Spleen (tissue), 7 donors: ENCODE measurements at regions not wholly inside any gene's neighbourhood (a gene's known extent, or its start where the extent isn't known, plus 50 kb on each side); places are given as distances from the start of the nearest gene placed in this dataset.

Experiments
- CTCF ChIP-seq, 11 experiments: fragments of 200-600 bp in 7 of 11; fragments of 450-650 bp in 4 of 11; sonication (generic) in 4 of 11; IDR thresholded peaks in 8 of 11; conservative IDR thresholded peaks in 3 of 11; 1 replicate in 7 of 11; 2 replicates in 4 of 11; pipeline versions ENCODE4 v1.4.0 to v1.8.0; 2016 to 2021; ENCODE audit warnings: antibody characterized with exemption in 11 of 11, inconsistent platforms in 4 of 11, mild to moderate bottlenecking in 1 of 11
- POLR2A ChIP-seq, 3 donors: fragments of 450-650 bp; IDR thresholded peaks; one replicate each; pipeline ENCODE4 v1.5.1; 2017; ENCODE audit warnings: antibody characterized with exemption in 3 of 3, mild to moderate bottlenecking in 1 of 3
- POLR2AphosphoS5 ChIP-seq, 3 donors: sonication (generic); formaldehyde crosslinking; IDR thresholded peaks; one replicate each; pipeline ENCODE4 v1.5.1; 2017; ENCODE audit warnings: antibody characterized with exemption in 3 of 3
- donor health status: DM: no; HTN: no; CAD: no; lungs with moderate emphysema.
- donor health status: DM: no; HTN: no; CAD: no.
- donor health status: DM: no; HTN: no; CAD: no.

GRCh38 chr2:217727801-217728200 lies 275.0 kb downstream of the TNS1 start:
- TF ChIP-seq CTCF (IDR thresholded peaks at IDR 0.05 in 8 of 11, conservative IDR thresholded peaks at IDR 0.05 in 3 of 11) (no peak), POLR2A (IDR thresholded peaks at IDR 0.05) (no peak), POLR2AphosphoS5 (IDR thresholded peaks at IDR 0.05) (no peak)
